ENCODE measurements at regions not wholly inside any gene's neighbourhood (a gene's known extent, or its start where the extent isn't known, plus 50 kb on each side); places are given as distances from the start of the nearest gene placed in this dataset.

GRCh38 chr5:110012145-110012544 is 322.4 kb downstream of the MAN2A1 start:
- TF ChIP-seq CTCF (IDR thresholded peaks at IDR 0.05 in 4 of 5, conservative IDR thresholded peaks at IDR 0.05 in 1 of 5) (no peak), POLR2A (IDR thresholded peaks at IDR 0.05) (no peak)
